ENCODE measurements at regions not wholly inside any gene's neighbourhood (a gene's known extent, or its start where the extent isn't known, plus 50 kb on each side); places are given as distances from the start of the nearest gene placed in this dataset.

DNA sequence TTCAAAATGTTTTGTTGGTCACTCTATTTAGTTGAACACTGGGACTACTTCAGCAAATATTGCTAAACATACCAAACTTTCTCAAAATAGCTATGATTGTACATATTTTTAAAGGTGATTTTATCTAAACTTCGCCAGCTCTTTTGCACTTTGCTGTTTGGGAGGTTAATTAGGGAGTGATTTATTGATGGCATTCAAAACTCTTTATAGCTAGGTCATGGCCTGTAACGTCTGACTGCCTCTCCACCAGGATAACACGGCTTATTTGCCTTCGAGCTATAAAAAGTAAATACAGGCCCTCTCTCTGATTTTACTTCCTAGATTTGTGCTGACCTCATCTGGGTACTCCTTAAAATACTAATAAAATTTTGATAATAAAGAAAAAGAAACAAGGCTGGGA, 931.9 kb downstream of the DCDC2C start:
- Histone ChIP-seq H3K4me3 (replicated peaks in 1 of 3) (no peak overlapping the region), H3K27ac (no peak overlapping the region), H3K4me1 (no peaks in the 10 kb centered on the region), H3K36me3 (no peaks in the 10 kb centered on the region), H3K9me3 (no peaks in the 10 kb centered on the region), H3K27me3 (no peaks in the 10 kb centered on the region)
- 69 to 72% methylated on average over 4 of the region's 4 CpGs for WGBS, 2 donors
- no peak for DNase-seq
- TF ChIP-seq POLR2A (IDR thresholded peaks at IDR 0.05): no peak
- TF ChIP-seq, protein P1, sequence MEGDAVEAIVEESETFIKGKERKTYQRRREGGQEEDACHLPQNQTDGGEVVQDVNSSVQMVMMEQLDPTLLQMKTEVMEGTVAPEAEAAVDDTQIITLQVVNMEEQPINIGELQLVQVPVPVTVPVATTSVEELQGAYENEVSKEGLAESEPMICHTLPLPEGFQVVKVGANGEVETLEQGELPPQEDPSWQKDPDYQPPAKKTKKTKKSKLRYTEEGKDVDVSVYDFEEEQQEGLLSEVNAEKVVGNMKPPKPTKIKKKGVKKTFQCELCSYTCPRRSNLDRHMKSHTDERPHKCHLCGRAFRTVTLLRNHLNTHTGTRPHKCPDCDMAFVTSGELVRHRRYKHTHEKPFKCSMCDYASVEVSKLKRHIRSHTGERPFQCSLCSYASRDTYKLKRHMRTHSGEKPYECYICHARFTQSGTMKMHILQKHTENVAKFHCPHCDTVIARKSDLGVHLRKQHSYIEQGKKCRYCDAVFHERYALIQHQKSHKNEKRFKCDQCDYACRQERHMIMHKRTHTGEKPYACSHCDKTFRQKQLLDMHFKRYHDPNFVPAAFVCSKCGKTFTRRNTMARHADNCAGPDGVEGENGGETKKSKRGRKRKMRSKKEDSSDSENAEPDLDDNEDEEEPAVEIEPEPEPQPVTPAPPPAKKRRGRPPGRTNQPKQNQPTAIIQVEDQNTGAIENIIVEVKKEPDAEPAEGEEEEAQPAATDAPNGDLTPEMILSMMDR (IDR thresholded peaks at IDR 0.05): no peak
- intact Hi-C loops (cut with DNase I): no loop called here

DNA sequence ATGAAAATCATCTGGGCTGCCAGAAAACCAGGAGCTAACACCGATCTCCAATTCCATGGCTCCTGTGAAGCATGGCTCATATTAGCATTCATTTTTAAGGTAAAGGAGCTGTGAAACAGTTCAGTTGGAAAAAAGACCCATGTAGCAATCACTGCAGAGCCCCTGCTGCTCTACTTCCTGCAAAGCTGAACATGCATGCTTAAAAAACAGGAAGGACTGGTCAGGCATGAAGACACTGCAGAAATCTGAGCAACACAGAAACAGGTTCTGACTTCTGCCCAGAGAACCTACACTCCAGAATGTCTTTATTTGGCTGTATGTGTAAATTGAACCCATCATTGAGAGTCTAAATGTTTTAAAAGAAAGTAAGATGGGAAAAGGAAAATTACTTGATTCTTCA, 950.6 kb downstream of the DCDC2C start:
- Histone ChIP-seq H3K36me3 (no peaks in the 10 kb centered on the region), H3K4me1 (no peaks in the 10 kb centered on the region), H3K9me3 (no peaks in the 10 kb centered on the region), H3K4me3 (replicated peaks in 1 of 3) (no peak overlapping the region), H3K27ac (no peak overlapping the region), H3K27me3 (no peaks in the 10 kb centered on the region)
- TF ChIP-seq, protein P1 (IDR thresholded peaks at IDR 0.05): no peak
- TF ChIP-seq POLR2A (IDR thresholded peaks at IDR 0.05): no peak
- no peak for DNase-seq
- WGBS, 2 donors: 44% methylated on average over 1 of the region's 1 CpG
- intact Hi-C loops (cut with DNase I): no loop called here

DNA sequence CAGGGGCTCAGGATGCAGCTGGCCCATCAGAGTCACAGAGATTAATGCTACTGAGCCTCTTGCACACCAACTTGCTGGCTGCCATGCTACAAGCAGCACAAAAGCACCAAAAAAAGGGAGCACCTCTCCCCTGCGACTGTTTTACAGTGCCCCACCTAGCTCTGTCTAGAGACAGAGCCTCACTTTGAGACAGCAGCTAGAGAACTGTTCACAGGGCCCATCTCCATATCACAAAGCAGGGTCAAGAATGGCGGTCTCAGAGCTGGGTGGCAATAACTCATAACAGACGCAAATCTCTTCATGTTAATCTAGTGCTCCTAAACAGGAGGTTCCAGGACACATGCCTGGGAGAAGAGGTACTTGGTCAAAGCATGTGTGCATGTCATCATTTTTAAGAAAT, 953.0 kb downstream of the DCDC2C start:
- no peak overlapping the region for H3K27ac ChIP-seq
- H3K36me3 ChIP-seq: no peaks in the 10 kb centered on the region
- no peak overlapping the region for H3K4me3 ChIP-seq (replicated peaks in 1 of 3)
- no peaks in the 10 kb centered on the region for H3K27me3 ChIP-seq
- DNase-seq: no peak
- H3K4me1 ChIP-seq: no peaks in the 10 kb centered on the region
- 87 to 97% methylated on average over 3 of the region's 3 CpGs for WGBS, 2 donors
- TF ChIP-seq POLR2A (IDR thresholded peaks at IDR 0.05): no peak
- TF ChIP-seq, protein P1 (IDR thresholded peaks at IDR 0.05): no peak
- intact Hi-C loops (cut with DNase I): no loop called here
- H3K9me3 ChIP-seq: no peaks in the 10 kb centered on the region

DNA sequence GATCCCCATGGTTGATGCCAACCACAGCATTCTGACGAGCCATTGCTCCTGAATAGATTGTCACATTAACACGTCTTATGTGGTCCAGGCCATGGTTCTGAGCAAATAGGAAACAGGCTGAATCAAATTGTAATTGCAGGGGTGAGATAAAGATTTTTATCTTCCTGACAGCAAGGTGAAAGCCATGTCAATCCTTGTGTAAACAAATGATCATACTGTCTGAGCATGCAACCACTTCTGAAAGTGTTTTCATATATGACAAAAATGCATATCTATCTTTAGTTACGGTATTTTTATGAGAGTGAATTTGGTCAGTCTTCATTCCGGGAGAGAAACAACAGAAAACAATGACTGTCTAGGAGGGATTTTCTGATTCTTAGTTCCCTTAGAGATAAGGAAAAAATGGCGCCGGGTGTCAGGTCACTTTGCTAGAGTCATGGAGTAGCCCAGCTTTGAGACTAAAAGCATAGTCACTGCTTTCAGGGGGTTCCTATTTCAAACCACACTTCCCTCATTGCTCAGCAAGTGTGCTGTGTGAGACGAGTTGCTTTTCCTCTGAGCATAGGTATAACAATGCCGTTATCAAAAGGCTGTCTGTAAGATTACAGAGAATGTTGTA, 958.9 kb downstream of the DCDC2C start:
- 67 to 72% methylated on average over 8 of the region's 8 CpGs for WGBS, 2 donors
- H3K27me3 ChIP-seq: no peaks in the 10 kb centered on the region
- no peak overlapping the region for H3K27ac ChIP-seq
- H3K36me3 ChIP-seq: no peaks in the 10 kb centered on the region
- TF ChIP-seq POLR2A (IDR thresholded peaks at IDR 0.05): no peak
- TF ChIP-seq, protein P1 (IDR thresholded peaks at IDR 0.05): no peak
- no peak for DNase-seq
- intact Hi-C loops (cut with DNase I): no loop called here
- no peaks in the 10 kb centered on the region for H3K4me1 ChIP-seq
- H3K9me3 ChIP-seq: no peaks in the 10 kb centered on the region
- H3K4me3 ChIP-seq (replicated peaks in 1 of 3): no peak overlapping the region

DNA sequence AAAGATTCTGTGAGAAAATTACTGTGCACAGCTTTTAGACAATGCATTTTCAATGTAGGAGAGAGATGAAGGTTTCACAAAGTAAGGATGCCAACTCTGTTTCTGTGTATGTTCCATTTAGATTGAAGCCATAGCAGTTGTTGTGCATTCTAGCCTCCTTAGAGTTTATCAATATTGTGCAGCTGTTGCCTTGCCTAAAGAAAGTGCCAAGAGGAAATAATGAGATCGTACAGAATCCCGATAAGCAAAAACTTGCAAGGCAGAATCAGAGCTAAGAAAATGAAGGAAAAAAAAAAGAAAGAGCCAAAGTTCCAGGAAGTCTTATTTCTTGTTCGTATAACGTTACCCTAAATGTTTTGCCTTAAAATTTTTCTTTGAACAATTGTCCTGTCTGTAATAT, 965.0 kb downstream of the DCDC2C start:
- no peaks in the 10 kb centered on the region for H3K9me3 ChIP-seq
- H3K36me3 ChIP-seq: no peaks in the 10 kb centered on the region
- WGBS, 2 donors: 78 to 83% methylated on average over 4 of the region's 4 CpGs
- no peaks in the 10 kb centered on the region for H3K4me1 ChIP-seq
- H3K4me3 ChIP-seq (replicated peaks in 1 of 3): no peak overlapping the region
- H3K27ac ChIP-seq: no peak overlapping the region
- intact Hi-C loops (cut with DNase I): no loop called here
- no peak for DNase-seq
- H3K27me3 ChIP-seq: no peaks in the 10 kb centered on the region
- no peak for TF ChIP-seq POLR2A (IDR thresholded peaks at IDR 0.05)
- TF ChIP-seq, protein P1 (IDR thresholded peaks at IDR 0.05): no peak

Measured in thyroid gland (tissue), 4 donors.